DND-41 (cell line): ENCODE measurements at regions not wholly inside any gene's neighbourhood (a gene's known extent, or its start where the extent isn't known, plus 50 kb on each side); places are given as distances from the start of the nearest gene placed in this dataset.

Experiments used
- EZH2 ChIP-seq: IDR thresholded peaks from 3 replicates; pipeline ENCODE4 v1.6.1; 2012; ENCODE audit warnings: borderline replicate concordance, low read depth, mild to moderate bottlenecking, moderate library complexity, low read length, inconsistent platforms; ENCODE audit not compliant: severe bottlenecking
- TF ChIP-seq, protein P1 (sequence below): IDR thresholded peaks from 2 replicates; pipeline ENCODE4 v1.5.1; 2012; ENCODE audit warnings: borderline replicate concordance, low read length, moderate library complexity, mild to moderate bottlenecking; ENCODE audit not compliant: poor library complexity, severe bottlenecking; ENCODE audit errors: extremely low read depth

DNA sequence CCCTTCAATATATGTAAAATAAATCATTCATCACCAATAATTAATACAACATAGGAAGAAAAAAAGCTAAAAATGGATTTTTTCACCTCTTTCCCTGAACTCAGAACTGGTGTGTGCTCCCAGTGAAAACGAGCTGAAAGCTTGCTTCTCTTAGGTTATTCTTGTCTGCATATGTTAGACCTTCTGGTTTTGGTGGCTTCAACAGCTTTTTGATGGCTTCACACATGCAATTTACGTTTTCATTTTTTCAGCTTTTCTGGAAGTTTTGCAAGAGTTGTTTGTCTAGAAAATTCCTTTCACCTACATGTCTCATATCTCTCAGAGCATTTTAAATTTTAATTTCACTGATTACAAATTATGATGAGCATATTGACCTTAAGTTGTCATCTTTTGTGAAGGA, 86.9 kb upstream of the PTCHD4 start:
- TF ChIP-seq, protein P1, sequence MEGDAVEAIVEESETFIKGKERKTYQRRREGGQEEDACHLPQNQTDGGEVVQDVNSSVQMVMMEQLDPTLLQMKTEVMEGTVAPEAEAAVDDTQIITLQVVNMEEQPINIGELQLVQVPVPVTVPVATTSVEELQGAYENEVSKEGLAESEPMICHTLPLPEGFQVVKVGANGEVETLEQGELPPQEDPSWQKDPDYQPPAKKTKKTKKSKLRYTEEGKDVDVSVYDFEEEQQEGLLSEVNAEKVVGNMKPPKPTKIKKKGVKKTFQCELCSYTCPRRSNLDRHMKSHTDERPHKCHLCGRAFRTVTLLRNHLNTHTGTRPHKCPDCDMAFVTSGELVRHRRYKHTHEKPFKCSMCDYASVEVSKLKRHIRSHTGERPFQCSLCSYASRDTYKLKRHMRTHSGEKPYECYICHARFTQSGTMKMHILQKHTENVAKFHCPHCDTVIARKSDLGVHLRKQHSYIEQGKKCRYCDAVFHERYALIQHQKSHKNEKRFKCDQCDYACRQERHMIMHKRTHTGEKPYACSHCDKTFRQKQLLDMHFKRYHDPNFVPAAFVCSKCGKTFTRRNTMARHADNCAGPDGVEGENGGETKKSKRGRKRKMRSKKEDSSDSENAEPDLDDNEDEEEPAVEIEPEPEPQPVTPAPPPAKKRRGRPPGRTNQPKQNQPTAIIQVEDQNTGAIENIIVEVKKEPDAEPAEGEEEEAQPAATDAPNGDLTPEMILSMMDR: no peak
- TF ChIP-seq EZH2: no peak
